ENCODE measurements at regions not wholly inside any gene's neighbourhood (a gene's known extent, or its start where the extent isn't known, plus 50 kb on each side); places are given as distances from the start of the nearest gene placed in this dataset.

GRCh38 chr5:105034401-105034763 lies 1471.8 kb upstream of the NUDT12 start:
- no peak for TF ChIP-seq CTCF (conservative IDR thresholded peaks at IDR 0.05; ENCODE audit: low read length)
- no peak for DNase-seq (ENCODE audit: low read depth)
- H3K4me3 ChIP-seq (ENCODE audit: low read length) = no peak overlapping the region

- DNase-seq (ENCODE audit: low read depth) = no peak
- no peak for TF ChIP-seq CTCF (conservative IDR thresholded peaks at IDR 0.05; ENCODE audit: low read length)
- H3K4me3 ChIP-seq (ENCODE audit: low read length) = no peak overlapping the region
These were observed 1471.2 kb upstream of the NUDT12 start for GRCh38 chr5:105033637-105034400.

- H3K4me3 ChIP-seq (ENCODE audit: low read length) = no peak overlapping the region
- no peak for TF ChIP-seq CTCF (conservative IDR thresholded peaks at IDR 0.05; ENCODE audit: low read length)
- no peak for DNase-seq (ENCODE audit: low read depth)
These were observed 1470.3 kb upstream of the NUDT12 start for GRCh38 chr5:105032917-105033316.

- TF ChIP-seq CTCF (conservative IDR thresholded peaks at IDR 0.05; ENCODE audit: low read length) = no peak
- no peak for DNase-seq (ENCODE audit: low read depth)
- no peak overlapping the region for H3K4me3 ChIP-seq (ENCODE audit: low read length)
These were observed 1467.6 kb upstream of the NUDT12 start for GRCh38 chr5:105030153-105030552.

- no peak for TF ChIP-seq CTCF (conservative IDR thresholded peaks at IDR 0.05; ENCODE audit: low read length)
- no peak for DNase-seq (ENCODE audit: low read depth)
- H3K4me3 ChIP-seq (ENCODE audit: low read length) = no peak overlapping the region
These were observed 1452.5 kb upstream of the NUDT12 start for GRCh38 chr5:105015098-105015497.

GRCh38 chr5:104998572-104998971 lies 1436.0 kb upstream of the NUDT12 start:
- no peak for TF ChIP-seq CTCF (conservative IDR thresholded peaks at IDR 0.05; ENCODE audit: low read length)
- no peak for DNase-seq (ENCODE audit: low read depth)
- H3K4me3 ChIP-seq (ENCODE audit: low read length) = no peak overlapping the region

- H3K4me3 ChIP-seq (ENCODE audit: low read length) = no peak overlapping the region
- TF ChIP-seq CTCF (conservative IDR thresholded peaks at IDR 0.05; ENCODE audit: low read length) = no peak
- no peak for DNase-seq (ENCODE audit: low read depth)
These were observed 1435.6 kb upstream of the NUDT12 start for GRCh38 chr5:104998169-104998568.
